ENCODE measurements at regions not wholly inside any gene's neighbourhood (a gene's known extent, or its start where the extent isn't known, plus 50 kb on each side); places are given as distances from the start of the nearest gene placed in this dataset.

DNA sequence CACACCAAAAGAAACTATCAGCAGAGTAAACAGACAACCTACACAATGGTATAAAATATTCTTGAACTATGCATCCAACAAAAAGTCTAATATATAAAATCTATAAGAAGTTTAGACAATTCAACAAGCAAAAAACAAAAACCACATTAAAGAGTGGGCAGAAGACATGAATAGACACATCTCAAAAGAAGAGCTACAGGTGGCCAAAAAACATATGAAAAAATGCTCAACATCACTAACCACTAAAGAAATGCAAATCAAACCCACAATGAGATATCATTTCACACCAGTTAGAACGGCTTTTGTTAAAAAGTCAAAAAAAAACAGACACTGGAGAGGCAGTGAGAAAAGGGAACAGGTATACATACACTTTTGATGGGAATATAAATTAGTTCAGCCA lies 348.9 kb upstream of the MAF start:
- TF ChIP-seq, protein P1, sequence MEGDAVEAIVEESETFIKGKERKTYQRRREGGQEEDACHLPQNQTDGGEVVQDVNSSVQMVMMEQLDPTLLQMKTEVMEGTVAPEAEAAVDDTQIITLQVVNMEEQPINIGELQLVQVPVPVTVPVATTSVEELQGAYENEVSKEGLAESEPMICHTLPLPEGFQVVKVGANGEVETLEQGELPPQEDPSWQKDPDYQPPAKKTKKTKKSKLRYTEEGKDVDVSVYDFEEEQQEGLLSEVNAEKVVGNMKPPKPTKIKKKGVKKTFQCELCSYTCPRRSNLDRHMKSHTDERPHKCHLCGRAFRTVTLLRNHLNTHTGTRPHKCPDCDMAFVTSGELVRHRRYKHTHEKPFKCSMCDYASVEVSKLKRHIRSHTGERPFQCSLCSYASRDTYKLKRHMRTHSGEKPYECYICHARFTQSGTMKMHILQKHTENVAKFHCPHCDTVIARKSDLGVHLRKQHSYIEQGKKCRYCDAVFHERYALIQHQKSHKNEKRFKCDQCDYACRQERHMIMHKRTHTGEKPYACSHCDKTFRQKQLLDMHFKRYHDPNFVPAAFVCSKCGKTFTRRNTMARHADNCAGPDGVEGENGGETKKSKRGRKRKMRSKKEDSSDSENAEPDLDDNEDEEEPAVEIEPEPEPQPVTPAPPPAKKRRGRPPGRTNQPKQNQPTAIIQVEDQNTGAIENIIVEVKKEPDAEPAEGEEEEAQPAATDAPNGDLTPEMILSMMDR (conservative IDR thresholded peaks at IDR 0.05) = no peak
- no peaks in the 10 kb centered on the region for H3K79me2 ChIP-seq (ENCODE audit: insufficient read depth, low read length)
- Mint-ChIP-seq H3K4me3 (no peak overlapping the region), H3K27me3 (ENCODE audit: low read depth) (no peaks in the 10 kb centered on the region), H3K4me1 (no peaks in the 10 kb centered on the region), H3K36me3 (ENCODE audit: insufficient read depth in 1 of 3, low read depth in 3 of 3) (no peaks in the 10 kb centered on the region), H3K9me3 (no peaks in the 10 kb centered on the region), H3K27ac (no peak overlapping the region)
- no peak overlapping the region for H2BK5ac ChIP-seq (ENCODE audit: insufficient read length, low read length)
- no peak overlapping the region for H3K23ac ChIP-seq (ENCODE audit: insufficient read length, low read depth, low read length)
- no peak overlapping the region for H3K27ac ChIP-seq (ENCODE audit: insufficient read length, low read depth, low read length)
- no peak overlapping the region for H3T11ph ChIP-seq (ENCODE audit: low read length)
- H4K8ac ChIP-seq (replicated peaks; ENCODE audit: insufficient read length, low read depth, low read length) = no peak overlapping the region
- no peak overlapping the region for H3K56ac ChIP-seq (ENCODE audit: insufficient read length, low read depth, low read length)
- H3K4me2 ChIP-seq (ENCODE audit: insufficient read depth, insufficient read length, low read length) = no peak overlapping the region
- H3K27me3 ChIP-seq (ENCODE audit: insufficient read depth, low read length) = no peaks in the 10 kb centered on the region
- no peak overlapping the region for H3K9ac ChIP-seq (ENCODE audit: extremely low read depth, insufficient read length, low read length)
- H4K20me1 ChIP-seq (ENCODE audit: control insufficient read depth, insufficient read depth, insufficient read length) = no peaks in the 10 kb centered on the region
- no peaks in the 10 kb centered on the region for H3K23me2 ChIP-seq (ENCODE audit: insufficient read length, low read depth, low read length, poor library complexity, severe bottlenecking)
- no peak overlapping the region for H3K14ac ChIP-seq (ENCODE audit: insufficient read depth, low read length)
- no peaks in the 10 kb centered on the region for H3K79me1 ChIP-seq (ENCODE audit: insufficient read depth, low read depth, low read length, poor library complexity, severe bottlenecking)
- H4K91ac ChIP-seq (ENCODE audit: insufficient read length, low read depth, low read length) = no peak overlapping the region
- H2BK20ac ChIP-seq (ENCODE audit: low read depth, low read length, poor library complexity, severe bottlenecking) = no peak overlapping the region
- no peak overlapping the region for H2AFZ ChIP-seq (ENCODE audit: low read length)
- WGBS (ENCODE audit: extremely low coverage, insufficient read length, low lambda C conversion rate) = no CpG with 5 or more reads among the region's 1 CpG
- no peak overlapping the region for H3K4ac ChIP-seq (ENCODE audit: low read depth, low read length)
- no peaks in the 10 kb centered on the region for H3K9me3 ChIP-seq (ENCODE audit: control insufficient read depth, low read depth, low read length)
- H2AK5ac ChIP-seq (ENCODE audit: insufficient read length, low read length) = no peak overlapping the region
- H3K18ac ChIP-seq (ENCODE audit: insufficient read length, low read depth, low read length) = no peak overlapping the region
- no peak overlapping the region for H4K5ac ChIP-seq (ENCODE audit: insufficient read length, low read depth, low read length)
- H2BK15ac ChIP-seq (ENCODE audit: low read depth, low read length) = no peak overlapping the region
- H2BK120ac ChIP-seq (ENCODE audit: low read depth, low read length, poor library complexity, severe bottlenecking) = no peak overlapping the region
- no peak overlapping the region for H2BK12ac ChIP-seq (ENCODE audit: insufficient read length, low read depth, low read length)
- no peak for DNase-seq
- no peaks in the 10 kb centered on the region for H3K4me1 ChIP-seq (ENCODE audit: insufficient read depth, low read length)

Measured in H9 (cell line).